Right lobe of liver (tissue), 6 donors: ENCODE measurements at regions not wholly inside any gene's neighbourhood (a gene's known extent, or its start where the extent isn't known, plus 50 kb on each side); places are given as distances from the start of the nearest gene placed in this dataset.

ENCODE experiments used
- ATAC-seq, 4 donors: fragments of 200-7000 bp; cut with Tn5 transposase; one replicate each; pipeline ENCODE4 v1.9.1; 2020; ENCODE audit warnings: mild to moderate bottlenecking in 4 of 4, moderate library complexity in 4 of 4
- DNase-seq, 3 donors: peaks; one replicate each; pipeline ENCODE4 v3.0.0-alpha.2; 2020
- H3K27ac ChIP-seq, 3 donors: fragments of 200-600 bp; one replicate each; pipeline ENCODE4 v1.8.0; 2022
- H3K27me3 ChIP-seq, 2 donors: fragments of 200-600 bp; one replicate each; pipeline ENCODE4 v1.8.0; 2022
- H3K36me3 ChIP-seq, 4 donors: fragments of 200-600 bp; sonication (generic) in 1 of 4; one replicate each; pipeline versions ENCODE4 v1.5.1 to v1.8.0; 2017 to 2022; ENCODE audit warnings: control low read depth in 1 of 4
- H3K4me1 ChIP-seq, 4 donors: fragments of 200-600 bp; sonication (generic) in 1 of 4; one replicate each; pipeline versions ENCODE4 v1.5.1 to v1.8.0; 2017 to 2022; ENCODE audit warnings: control low read depth in 1 of 4
- H3K4me3 ChIP-seq, 3 donors: fragments of 200-600 bp; one replicate each; pipeline ENCODE4 v1.8.0; 2022
- H3K9me3 ChIP-seq, 4 donors: fragments of 200-600 bp; sonication (generic) in 1 of 4; one replicate each; pipeline versions ENCODE4 v1.5.1 to v1.8.0; 2017 to 2022; ENCODE audit warnings: control low read depth in 1 of 4
- CTCF ChIP-seq, 4 donors: fragments of 200-600 bp in 3 of 4; fragments of 450-650 bp in 1 of 4; IDR thresholded peaks; one replicate each; pipeline versions ENCODE4 v1.5.1 to v1.8.0; 2016 to 2022; ENCODE audit warnings: antibody characterized with exemption in 4 of 4, mild to moderate bottlenecking in 2 of 4
- POLR2A ChIP-seq: fragments of 450-650 bp; IDR thresholded peaks from one replicate; pipeline ENCODE4 v1.6.1; 2017; ENCODE audit warnings: antibody characterized with exemption, mild to moderate bottlenecking
- WGBS: methylation state at CpG from one replicate; pipeline ENCODE4 v1.1.6; 2018; ENCODE audit warnings: low coverage, low lambda C conversion rate; ENCODE audit not compliant: insufficient coverage; ENCODE audit errors: missing lambda C conversion rate; 5-methylcytosine and 5-hydroxymethylcytosine counted together
- intact Hi-C, 2 donors: fragments of 100-400 bp; cut with DNase I; formaldehyde crosslinking; loops; one replicate each; pipeline versions ENCODE4 v1.11.2 to v1.14.1; 2022
- donor health status: DM: no; HTN: yes; CAD: no.
- donor health status: DM: no; HTN: no; CAD: no.
- donor health status: DM: no; HTN: no; CAD: no.
- donor health status: DM: no; HTN: yes; CAD: no.
- donor health status: DM: no; HTN: yes; CAD: no.

- H3K9me3 ChIP-seq: no peaks in the 10 kb centered on the region
- WGBS: 56% methylated on average over 1 of the region's 1 CpG
- no peaks in the 10 kb centered on the region for H3K27me3 ChIP-seq
- ATAC-seq: peak in 2 of 4 donors; percentile 28 to 39
- no peaks in the 10 kb centered on the region for H3K36me3 ChIP-seq
- peaks cover 0 to 24% (median 0%) of the 10 kb centered on the region in 4 donors for H3K4me1 ChIP-seq
- H3K4me3 ChIP-seq: no peak overlapping the region
- no peak overlapping the region for H3K27ac ChIP-seq
- DNase-seq: no peak
- intact Hi-C loops: no loop called here
- no peak for TF ChIP-seq POLR2A
- TF ChIP-seq CTCF (IDR thresholded peaks at IDR 0.05): no peak
Observed at GRCh38 chr6:126537061-126537816, 197.3 kb downstream of the CENPW start.

GRCh38 chr6:126539022-126539421, 199.1 kb downstream of the CENPW start:
- TF ChIP-seq CTCF (IDR thresholded peaks at IDR 0.05): no peak
- no peak for TF ChIP-seq POLR2A
- peak in 2 of 4 donors; percentile 18 to 86 for ATAC-seq
- Histone ChIP-seq H3K9me3 (no peaks in the 10 kb centered on the region), H3K27me3 (no peaks in the 10 kb centered on the region), H3K4me3 (no peak overlapping the region), H3K36me3 (no peaks in the 10 kb centered on the region), H3K27ac (no peak overlapping the region), H3K4me1 (peaks cover 0 to 25% (median 0%) of the 10 kb centered on the region in 4 donors)
- intact Hi-C loops: no loop called here
- no peak for DNase-seq

- H3K4me1 ChIP-seq: peaks cover 0 to 25% (median 0%) of the 10 kb centered on the region in 4 donors
- ATAC-seq: peak in 3 of 4 donors; percentile 64 to 85 (median 75)
- H3K4me3 ChIP-seq: no peak overlapping the region
- H3K27ac ChIP-seq: no peak overlapping the region
- no peaks in the 10 kb centered on the region for H3K9me3 ChIP-seq
- H3K36me3 ChIP-seq: no peaks in the 10 kb centered on the region
- intact Hi-C loops: no loop called here
- TF ChIP-seq POLR2A (no peak), CTCF (IDR thresholded peaks at IDR 0.05) (no peak)
- no peaks in the 10 kb centered on the region for H3K27me3 ChIP-seq
- DNase-seq: no peak
Observed at GRCh38 chr6:126540161-126540560, 200.2 kb downstream of the CENPW start.

GRCh38 chr6:126541806-126542491, 202.0 kb downstream of the CENPW start:
- Histone ChIP-seq H3K27ac (no peak overlapping the region), H3K36me3 (no peaks in the 10 kb centered on the region), H3K4me3 (no peak overlapping the region), H3K27me3 (no peaks in the 10 kb centered on the region), H3K4me1 (peaks cover 0 to 25% (median 0%) of the 10 kb centered on the region in 4 donors), H3K9me3 (no peaks in the 10 kb centered on the region)
- TF ChIP-seq POLR2A (no peak), CTCF (IDR thresholded peaks at IDR 0.05) (no peak)
- DNase-seq: no peak
- 44% methylated on average over 5 of the region's 5 CpGs for WGBS
- intact Hi-C loops: no loop called here
- ATAC-seq: peak in 1 of 4 donors; percentile 43
